SK-N-DZ (cell line): ENCODE measurements at regions not wholly inside any gene's neighbourhood (a gene's known extent, or its start where the extent isn't known, plus 50 kb on each side); places are given as distances from the start of the nearest gene placed in this dataset.

Experiments
- DNase-seq: peaks from one replicate; pipeline ENCODE4 v3.0.0-alpha.2; 2015; ENCODE audit warnings: low spot score

GRCh38 chr4:137468836-137469235 is 63.5 kb downstream of the PCDH18 start:
- DNase-seq: no peak

GRCh38 chr4:137467537-137467936 is 64.8 kb downstream of the PCDH18 start:
- no peak for DNase-seq

GRCh38 chr4:137463377-137464003 is 68.8 kb downstream of the PCDH18 start:
- DNase-seq: no peak

GRCh38 chr4:137455647-137456321 is 76.5 kb downstream of the PCDH18 start:
- no peak for DNase-seq

GRCh38 chr4:137454767-137455166 is 77.5 kb downstream of the PCDH18 start:
- DNase-seq: no peak

- DNase-seq: no peak
Measured at GRCh38 chr4:137452799-137453198, 79.5 kb downstream of the PCDH18 start.

GRCh38 chr4:137451172-137451825 is 81.0 kb downstream of the PCDH18 start:
- no peak for DNase-seq

- no peak for DNase-seq
Measured at GRCh38 chr4:137448402-137448801, 83.9 kb downstream of the PCDH18 start.

GRCh38 chr4:137446071-137446470 is 86.2 kb downstream of the PCDH18 start:
- no peak for DNase-seq

- DNase-seq: no peak
Measured at GRCh38 chr4:137443031-137443800, 89.1 kb downstream of the PCDH18 start.

- no peak for DNase-seq
Measured at GRCh38 chr4:137432446-137433311, 99.6 kb downstream of the PCDH18 start.

- DNase-seq: no peak
Measured at GRCh38 chr4:137430171-137430570, 102.1 kb downstream of the PCDH18 start.

- no peak for DNase-seq
Measured at GRCh38 chr4:137427411-137427810, 104.9 kb downstream of the PCDH18 start.

- DNase-seq: no peak
Measured at GRCh38 chr4:137425281-137425680, 107.0 kb downstream of the PCDH18 start.

- no peak for DNase-seq
Measured at GRCh38 chr4:137422666-137423065, 109.6 kb downstream of the PCDH18 start.

GRCh38 chr4:137421796-137422195 is 110.5 kb downstream of the PCDH18 start:
- DNase-seq: no peak

- no peak for DNase-seq
Measured at GRCh38 chr4:137420901-137421396, 111.3 kb downstream of the PCDH18 start.

GRCh38 chr4:137417676-137418075 is 114.6 kb downstream of the PCDH18 start:
- DNase-seq: no peak

GRCh38 chr4:137414802-137415201 is 117.5 kb downstream of the PCDH18 start:
- no peak for DNase-seq

GRCh38 chr4:137408527-137409177 is 123.6 kb downstream of the PCDH18 start:
- no peak for DNase-seq
